SHP77 treated with DMSO at 0.1 percent for 48 hours (cell line): ENCODE measurements at regions not wholly inside any gene's neighbourhood (a gene's known extent, or its start where the extent isn't known, plus 50 kb on each side); places are given as distances from the start of the nearest gene placed in this dataset.
"Not testable (repeated sequence)": the region's sequence is repeated elsewhere in the genome, so short reads cannot be mapped to it uniquely, and the experiment has no call there.

ENCODE experiments used
- DNase-seq: peaks from one replicate; lab custom pipeline; 2025; lab: John Stamatoyannopoulos, UW

DNA sequence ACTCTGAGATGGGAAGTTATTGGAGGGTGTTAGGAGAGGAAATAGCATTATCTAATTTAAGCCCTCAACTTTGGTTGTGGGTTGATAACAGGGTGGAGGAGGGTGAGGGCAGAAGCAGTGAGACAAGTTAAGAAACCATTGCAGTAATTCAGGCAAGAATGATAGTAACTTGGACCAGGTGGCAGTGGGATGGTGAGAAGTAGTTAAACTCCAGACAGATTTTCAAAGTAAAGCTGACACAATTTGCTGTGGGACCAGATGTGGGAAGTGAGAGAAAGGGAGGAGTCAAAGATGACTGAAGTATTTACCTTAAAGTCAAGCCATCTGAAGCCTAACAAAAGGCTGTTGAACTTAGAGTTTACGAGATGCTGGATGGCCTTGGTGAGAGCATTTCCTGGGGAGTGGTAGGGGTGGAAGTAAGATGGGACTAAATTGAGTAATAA is 163.2 kb upstream of the KLF7 start:
- DNase-seq = no peak

DNA sequence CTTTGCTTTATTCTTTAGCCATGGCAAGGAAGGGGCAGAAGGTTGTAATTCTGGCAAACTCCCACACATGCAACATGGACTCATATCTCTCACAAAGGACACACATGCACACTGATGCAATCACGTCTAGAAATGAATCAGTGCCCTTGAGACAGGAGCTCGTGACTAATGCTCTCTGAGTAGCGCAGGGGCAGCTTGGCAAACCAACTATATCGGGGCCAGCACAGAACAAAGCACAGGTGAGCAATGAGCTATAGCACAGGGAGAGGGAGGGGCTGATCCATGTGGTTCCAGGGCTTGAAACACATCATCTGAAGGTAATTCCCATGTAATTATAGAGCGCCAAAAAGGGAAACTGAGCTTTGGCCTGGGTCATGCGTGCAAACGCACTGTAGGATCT is 165.2 kb upstream of the KLF7 start:
- DNase-seq = no peak

- DNase-seq = no peak
Measured at GRCh38 chr2:207331674-207332073, 165.9 kb upstream of the KLF7 start.

DNA sequence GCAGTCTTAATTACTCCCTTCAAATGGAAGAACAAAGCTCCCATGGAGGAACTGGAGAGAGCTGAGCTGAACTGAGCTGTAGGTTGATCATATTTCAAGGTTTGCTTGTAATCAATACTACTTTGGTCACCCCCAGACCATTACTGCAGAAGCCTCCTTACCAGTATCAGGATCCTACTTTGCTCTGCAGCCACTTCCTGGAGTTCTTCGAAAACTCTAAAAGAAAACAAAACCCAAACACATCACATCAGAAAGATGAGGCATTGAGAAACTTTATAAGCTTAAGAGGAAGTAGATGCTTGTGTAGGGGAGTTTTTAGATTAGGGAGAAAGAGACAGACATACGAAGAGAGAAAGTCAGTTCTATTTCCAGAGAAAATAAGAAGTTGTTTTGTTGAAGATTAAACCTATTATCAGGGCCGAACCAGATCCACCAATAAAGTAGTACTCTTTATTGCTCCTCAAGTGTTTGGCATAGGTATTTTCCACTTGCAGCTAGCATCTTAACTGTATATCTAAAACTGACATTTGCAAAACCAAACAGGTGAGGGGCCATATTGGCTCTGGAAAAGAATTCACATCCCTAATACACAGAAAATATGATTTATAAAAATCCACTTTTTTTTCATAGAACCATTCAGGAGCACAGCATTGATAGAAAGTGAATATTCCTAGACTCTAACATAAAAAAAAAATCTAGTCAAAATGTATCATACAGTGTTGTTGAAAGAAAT is 166.9 kb upstream of the KLF7 start:
- DNase-seq = no peak

GRCh38 chr2:207333599-207334300 is 168.0 kb upstream of the KLF7 start:
- DNase-seq = no peak

DNA sequence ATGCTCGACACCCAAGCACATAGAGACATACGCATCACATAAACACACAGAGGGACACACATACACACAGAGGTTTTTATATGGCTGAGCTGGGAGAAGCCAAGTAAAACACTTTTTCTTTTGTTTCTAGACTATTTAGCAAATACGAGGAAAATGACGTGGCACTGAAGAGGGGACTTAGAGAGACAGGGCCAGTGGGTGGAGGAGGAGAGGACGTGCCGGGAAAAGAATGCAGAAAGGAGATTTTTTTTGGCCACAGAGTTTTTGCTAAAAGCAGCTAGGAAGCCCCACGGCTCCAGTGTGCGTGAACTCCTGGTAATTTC is 168.5 kb upstream of the KLF7 start:
- DNase-seq = no peak

GRCh38 chr2:207334624-207335371 is 169.1 kb upstream of the KLF7 start:
- no peak for DNase-seq

- DNase-seq = no peak
Measured at GRCh38 chr2:207337234-207338219, 171.8 kb upstream of the KLF7 start.

- DNase-seq = no peak
Measured at GRCh38 chr2:207338220-207338607, 172.5 kb upstream of the KLF7 start.

GRCh38 chr2:207338610-207339009 is 172.9 kb upstream of the KLF7 start:
- DNase-seq = no peak

GRCh38 chr2:207341112-207341750 is 175.5 kb upstream of the KLF7 start:
- DNase-seq = no peak

GRCh38 chr2:207341804-207342203 is 176.1 kb upstream of the KLF7 start:
- no peak for DNase-seq

- DNase-seq = not testable (repeated sequence)
Measured at GRCh38 chr2:207344596-207345394, 179.0 kb upstream of the KLF7 start.

DNA sequence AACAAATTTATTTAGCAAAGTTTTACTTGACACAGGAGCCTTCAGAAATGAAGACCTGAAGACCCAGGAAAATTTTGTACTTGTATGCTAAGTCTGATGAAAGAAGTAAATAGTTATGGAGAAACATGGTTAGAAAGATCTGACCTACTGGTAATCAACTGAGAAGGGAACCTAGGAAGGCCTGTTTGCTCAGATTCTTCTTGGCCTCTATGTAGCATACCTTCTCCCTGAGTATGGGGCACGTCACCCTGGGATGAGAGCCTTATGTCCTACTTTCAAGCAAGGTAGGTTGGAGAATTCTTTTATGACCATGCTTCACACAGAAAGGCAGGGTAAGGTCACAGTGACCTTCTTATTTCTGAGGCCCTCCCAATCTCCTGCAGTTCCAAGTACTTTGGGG is 178.6 kb upstream of the CREB1 start:
- DNase-seq = no peak

DNA sequence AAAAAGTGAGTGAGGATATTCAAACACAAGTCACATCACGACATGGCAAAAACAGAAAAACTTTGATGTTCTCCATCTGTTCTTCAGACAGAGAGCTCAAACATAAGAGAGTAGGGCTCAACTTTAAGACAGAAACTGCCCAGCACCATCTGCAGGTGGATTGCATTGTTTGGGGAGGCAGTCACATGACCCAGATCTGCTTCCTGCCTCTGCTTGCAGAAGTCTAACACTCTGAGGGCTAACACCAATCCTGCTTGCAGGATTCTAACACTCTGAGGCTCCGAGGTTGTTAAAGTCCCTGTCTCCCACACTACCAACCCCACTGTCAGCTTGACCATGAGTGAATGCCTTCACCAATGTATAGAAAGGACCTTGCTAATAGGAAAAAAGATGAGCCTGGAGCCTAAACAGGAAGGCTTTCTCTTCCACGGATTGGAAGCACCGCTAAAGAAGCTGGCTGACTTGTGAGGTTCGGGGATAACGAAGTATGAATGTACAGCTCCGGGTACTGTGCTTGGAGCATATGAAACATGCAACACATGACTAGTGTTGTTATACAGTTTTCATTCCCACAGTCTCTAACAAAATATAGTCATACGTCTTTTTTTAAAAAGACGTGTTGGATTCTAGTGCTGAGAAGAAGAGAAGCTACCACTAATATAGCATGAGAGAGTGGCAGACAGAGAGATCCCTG is 176.6 kb upstream of the CREB1 start:
- peak; percentile 54 for DNase-seq

DNA sequence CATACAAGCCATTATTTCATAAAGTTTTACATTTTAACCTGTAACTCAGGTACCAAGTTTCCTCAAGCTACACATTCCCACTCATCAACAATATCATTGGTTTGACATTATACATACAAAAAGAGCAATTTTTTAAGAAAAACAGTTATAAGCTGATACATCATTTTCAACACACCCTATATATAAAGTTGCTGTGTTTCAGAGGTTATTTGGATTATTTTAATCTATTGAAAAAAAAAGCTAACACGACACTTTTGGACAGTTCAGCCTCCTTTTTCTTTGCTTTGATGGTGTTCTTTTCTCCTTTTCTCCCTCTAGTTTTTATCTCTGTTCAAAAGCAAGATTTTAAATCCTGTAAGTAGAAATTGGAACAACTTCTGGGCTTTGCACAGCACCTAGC is 175.9 kb upstream of the CREB1 start:
- no peak for DNase-seq

DNA sequence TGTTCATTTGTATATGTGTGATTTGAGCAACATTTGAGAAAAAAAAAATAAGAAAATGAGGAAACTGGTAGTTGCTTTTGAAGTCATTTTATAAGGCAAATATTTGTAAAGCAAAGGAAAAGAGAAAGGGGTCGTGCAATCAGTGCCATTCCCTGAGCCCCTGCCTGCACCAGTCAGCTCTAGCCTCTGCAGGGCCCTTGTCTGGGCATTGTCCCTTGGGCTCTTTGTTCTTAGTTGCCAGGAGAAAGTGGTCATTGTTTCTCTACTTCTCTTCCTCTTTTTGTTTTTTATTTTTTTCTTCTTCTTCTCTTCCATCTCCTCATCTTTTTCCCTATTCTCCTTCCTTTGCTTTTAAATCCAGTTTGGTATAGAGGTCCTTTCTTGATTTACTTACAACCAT is 175.3 kb upstream of the CREB1 start:
- no peak for DNase-seq

DNA sequence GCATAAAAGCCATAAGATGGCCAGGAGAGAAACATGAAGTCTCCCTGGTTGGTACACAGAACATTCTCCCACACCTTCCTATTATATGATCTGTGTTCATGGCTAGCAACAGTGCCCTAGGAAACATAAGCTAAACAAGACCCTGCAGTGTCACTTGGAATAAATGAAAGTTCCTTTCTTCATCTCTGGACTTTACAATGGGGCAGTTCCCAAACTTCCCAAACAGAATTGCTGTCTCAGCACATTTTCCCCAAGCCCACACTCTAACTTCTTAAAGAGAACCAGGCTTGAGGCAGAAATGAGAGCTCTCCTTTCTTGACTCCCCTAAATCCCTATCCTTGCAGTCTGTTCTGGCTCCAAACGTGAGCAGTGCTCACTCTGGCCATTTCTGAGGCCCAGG is 173.2 kb upstream of the CREB1 start:
- DNase-seq = no peak

GRCh38 chr2:207357216-207357615 is 172.5 kb upstream of the CREB1 start:
- no peak for DNase-seq

DNA sequence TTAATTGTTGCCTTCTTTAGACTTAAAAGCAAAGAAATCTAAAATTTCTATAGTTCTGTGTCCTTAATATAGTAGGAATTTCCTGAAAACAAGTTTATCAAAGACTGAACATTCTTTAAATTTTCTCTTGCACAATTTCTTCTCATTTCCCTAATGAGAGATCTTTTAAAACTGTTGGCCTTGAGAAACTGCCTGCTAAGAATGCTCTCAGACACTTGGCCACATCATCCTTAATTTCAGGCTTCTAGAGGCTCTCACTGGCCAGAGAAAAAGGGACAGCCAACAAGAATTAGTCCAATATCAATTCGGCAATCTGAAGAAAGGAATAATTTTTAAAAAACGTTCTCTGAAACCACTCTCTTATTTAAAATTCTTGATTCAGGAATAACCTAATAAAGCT is 167.0 kb upstream of the CREB1 start:
- DNase-seq = no peak
